IPS-18c (cell line): ENCODE measurements at regions not wholly inside any gene's neighbourhood (a gene's known extent, or its start where the extent isn't known, plus 50 kb on each side); places are given as distances from the start of the nearest gene placed in this dataset.

ENCODE experiments used
- H3K4me3 ChIP-seq: 2 replicates; pipeline ENCODE4 v1.7.0; 2013; ENCODE audit warnings: low read depth, mild to moderate bottlenecking, low read length, moderate library complexity; ENCODE audit not compliant: insufficient read depth
- H3K9me3 ChIP-seq: one replicate; pipeline ENCODE4 v1.6.1; 2013; ENCODE audit warnings: mild to moderate bottlenecking, low read length, moderate library complexity; ENCODE audit not compliant: control insufficient read depth, insufficient read depth

GRCh38 chr15:46178138-46178537, 543.3 kb downstream of the SQOR start:
- Histone ChIP-seq H3K4me3 (no peak overlapping the region), H3K9me3 (no peaks in the 10 kb centered on the region)

DNA sequence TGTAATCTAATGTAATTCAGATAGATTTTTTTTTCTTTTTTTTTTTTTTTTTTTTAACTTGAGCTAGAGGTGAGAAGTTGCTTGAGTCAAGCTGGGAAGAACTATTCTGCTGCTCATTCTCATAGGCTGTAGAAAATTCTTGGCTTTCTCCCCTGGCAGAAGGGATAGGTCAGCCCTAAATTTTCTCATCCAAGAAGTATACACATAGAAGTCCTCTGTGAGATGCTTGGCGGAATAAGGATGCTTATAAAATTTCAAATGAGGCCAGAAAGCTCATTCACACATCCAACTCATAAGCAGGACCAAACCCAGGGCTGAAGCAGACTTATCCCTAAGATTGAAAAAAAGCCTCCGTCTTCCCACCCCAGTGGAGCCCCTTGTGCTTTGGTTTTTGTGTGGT, 572.5 kb downstream of the SQOR start:
- Histone ChIP-seq H3K9me3 (no peaks in the 10 kb centered on the region), H3K4me3 (no peak overlapping the region)

GRCh38 chr15:46213551-46213950, 578.7 kb downstream of the SQOR start:
- Histone ChIP-seq H3K4me3 (no peak overlapping the region), H3K9me3 (no peaks in the 10 kb centered on the region)

- Histone ChIP-seq H3K9me3 (no peaks in the 10 kb centered on the region), H3K4me3 (no peak overlapping the region)
Observed at GRCh38 chr15:46222826-46223225, 588.0 kb downstream of the SQOR start.

DNA sequence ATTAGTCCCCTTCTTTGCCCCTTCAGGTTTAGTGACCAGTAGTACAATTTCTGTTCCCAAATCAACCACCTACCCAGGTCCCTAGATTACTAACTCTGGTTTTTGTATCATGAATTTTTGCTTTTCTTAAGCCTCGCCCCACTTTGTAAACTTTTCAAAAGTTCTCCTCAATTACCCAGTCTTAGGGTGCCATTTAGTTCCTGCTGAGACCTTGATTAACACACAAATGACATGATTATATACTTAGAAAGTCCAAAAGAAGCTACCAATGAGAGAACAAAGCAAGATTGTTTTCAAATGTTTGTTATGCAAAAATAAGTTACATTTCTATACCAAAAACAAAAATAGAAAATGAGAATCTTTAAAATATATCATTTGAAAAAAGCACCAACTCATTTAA, 594.4 kb downstream of the SQOR start:
- H3K4me3 ChIP-seq = no peak overlapping the region
- H3K9me3 ChIP-seq = no peaks in the 10 kb centered on the region

GRCh38 chr15:46231786-46232185, 597.0 kb downstream of the SQOR start:
- Histone ChIP-seq H3K9me3 (no peaks in the 10 kb centered on the region), H3K4me3 (no peak overlapping the region)

GRCh38 chr15:46232471-46232870, 597.6 kb downstream of the SQOR start:
- H3K9me3 ChIP-seq = no peaks in the 10 kb centered on the region

DNA sequence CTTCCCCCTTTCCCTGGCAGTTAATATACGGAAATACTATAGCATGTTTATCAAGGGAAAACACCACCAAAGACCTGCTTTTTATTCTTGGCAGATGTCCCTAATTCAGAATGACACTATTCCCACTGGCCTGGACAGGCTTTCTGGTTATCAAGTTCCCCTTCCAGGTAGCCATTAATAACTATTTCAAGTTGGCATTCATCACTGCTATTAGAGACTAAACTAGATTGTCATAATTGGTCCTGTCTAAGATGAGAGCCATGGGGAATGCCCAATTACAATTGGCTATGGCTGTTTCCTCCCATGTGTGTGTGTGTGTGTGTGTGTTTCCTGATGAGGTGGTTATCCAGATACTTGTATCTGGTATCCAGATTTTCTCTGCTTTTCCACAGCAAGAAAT, 608.1 kb downstream of the SQOR start:
- Histone ChIP-seq H3K9me3 (no peaks in the 10 kb centered on the region), H3K4me3 (no peak overlapping the region)

More at GRCh38 chr15:46232471-46232870, 597.6 kb downstream of the SQOR start:
- no peak overlapping the region for H3K4me3 ChIP-seq

GRCh38 chr15:46251903-46252302, 617.1 kb downstream of the SQOR start:
- Histone ChIP-seq H3K9me3 (no peaks in the 10 kb centered on the region), H3K4me3 (no peak overlapping the region)

- Histone ChIP-seq H3K9me3 (no peaks in the 10 kb centered on the region), H3K4me3 (no peak overlapping the region)
Observed at GRCh38 chr15:46258056-46258455, 623.2 kb downstream of the SQOR start.

DNA sequence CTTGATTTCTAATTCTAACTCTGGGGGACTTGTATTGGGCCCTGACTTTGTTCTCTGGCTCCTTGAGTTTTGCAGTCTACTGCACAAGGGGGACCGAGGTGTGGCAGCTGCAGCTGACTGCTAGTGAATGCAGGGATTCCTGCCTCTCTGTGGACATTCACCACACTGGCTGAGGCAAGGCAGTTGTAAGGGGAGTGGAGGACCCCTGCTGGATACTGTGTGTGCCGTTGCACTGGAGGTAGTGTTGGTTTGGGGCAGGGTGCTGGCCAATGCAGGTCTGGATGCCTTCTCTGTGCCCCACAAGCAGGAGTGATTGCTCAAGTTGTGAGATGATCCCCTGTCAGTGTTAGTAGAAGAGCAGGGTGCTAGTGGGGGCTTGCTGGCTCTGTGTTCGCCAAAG, 626.1 kb downstream of the SQOR start:
- H3K9me3 ChIP-seq = no peaks in the 10 kb centered on the region
- H3K4me3 ChIP-seq = no peak overlapping the region

GRCh38 chr15:46265664-46266347, 631.0 kb downstream of the SQOR start:
- Histone ChIP-seq H3K4me3 (no peak overlapping the region), H3K9me3 (no peaks in the 10 kb centered on the region)

DNA sequence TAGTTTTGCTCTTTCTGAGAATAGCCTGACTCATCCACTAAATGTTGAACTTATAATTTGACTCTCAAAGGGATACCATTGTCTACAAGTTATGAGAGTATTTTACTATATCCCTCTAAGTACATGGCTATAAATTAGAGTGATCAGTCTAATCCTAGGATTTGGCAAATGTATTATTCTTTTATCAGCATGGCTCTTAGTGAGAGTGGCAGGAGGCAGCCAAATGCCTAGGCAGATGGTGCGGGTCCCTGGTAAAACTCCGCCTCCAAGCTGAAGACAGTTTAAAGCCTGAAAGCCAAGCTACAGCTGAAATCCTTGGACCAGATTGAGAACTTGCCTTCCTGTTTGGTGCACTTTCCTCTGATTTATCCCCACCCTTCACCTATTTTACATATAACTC, 631.8 kb downstream of the SQOR start:
- H3K4me3 ChIP-seq = no peak overlapping the region
- no peaks in the 10 kb centered on the region for H3K9me3 ChIP-seq

DNA sequence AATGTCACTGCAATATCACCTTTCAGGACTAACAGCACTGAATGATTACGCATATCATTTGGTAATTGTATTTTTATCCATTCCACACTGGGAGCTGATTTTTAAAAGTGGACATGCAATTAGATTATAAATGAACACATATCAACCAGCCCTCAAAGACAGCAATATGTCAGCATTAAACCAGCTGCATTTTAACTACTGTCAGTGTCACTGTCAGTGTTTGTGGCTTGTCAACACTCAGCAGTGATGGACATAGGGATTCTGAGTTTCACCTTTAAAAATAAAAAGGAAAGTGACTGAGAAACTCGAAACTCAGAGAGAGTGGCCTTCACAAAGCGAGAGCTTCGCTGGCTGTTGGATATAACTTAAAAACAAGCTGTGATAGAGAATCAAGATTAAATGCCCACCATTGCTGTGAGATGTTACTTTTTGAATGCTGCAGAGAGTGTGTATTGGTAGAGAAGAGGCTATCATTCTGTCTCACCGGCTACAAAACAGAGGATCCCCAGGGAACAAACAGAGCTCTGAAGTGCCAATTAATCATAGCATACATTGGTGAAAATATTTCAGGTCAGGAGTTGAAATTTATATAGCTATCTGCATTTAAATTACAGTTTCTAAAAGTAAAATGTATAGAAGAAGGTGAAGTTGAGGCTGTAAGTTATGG, 635.8 kb downstream of the SQOR start:
- no peaks in the 10 kb centered on the region for H3K9me3 ChIP-seq
- H3K4me3 ChIP-seq = no peak overlapping the region

DNA sequence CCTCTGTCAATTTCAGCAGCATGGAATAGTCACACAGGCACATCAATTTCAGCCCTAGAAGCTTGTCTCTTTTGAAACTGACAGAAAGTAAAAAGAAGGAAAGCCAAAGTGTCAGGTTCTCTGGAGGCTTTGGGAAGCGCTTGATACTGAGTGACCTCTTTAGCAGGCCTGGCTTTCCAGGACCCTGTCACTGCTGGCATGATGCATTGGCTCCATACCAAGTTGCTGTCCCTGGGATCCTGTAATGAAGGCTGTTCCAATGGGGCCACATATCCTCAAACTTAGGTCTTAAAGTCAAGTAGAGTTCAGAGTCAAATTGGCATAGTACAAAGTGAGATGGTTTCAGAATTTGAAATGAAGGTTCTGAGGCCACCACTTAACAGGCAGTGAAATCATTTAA, 640.9 kb downstream of the SQOR start:
- Histone ChIP-seq H3K4me3 (no peak overlapping the region), H3K9me3 (no peaks in the 10 kb centered on the region)

DNA sequence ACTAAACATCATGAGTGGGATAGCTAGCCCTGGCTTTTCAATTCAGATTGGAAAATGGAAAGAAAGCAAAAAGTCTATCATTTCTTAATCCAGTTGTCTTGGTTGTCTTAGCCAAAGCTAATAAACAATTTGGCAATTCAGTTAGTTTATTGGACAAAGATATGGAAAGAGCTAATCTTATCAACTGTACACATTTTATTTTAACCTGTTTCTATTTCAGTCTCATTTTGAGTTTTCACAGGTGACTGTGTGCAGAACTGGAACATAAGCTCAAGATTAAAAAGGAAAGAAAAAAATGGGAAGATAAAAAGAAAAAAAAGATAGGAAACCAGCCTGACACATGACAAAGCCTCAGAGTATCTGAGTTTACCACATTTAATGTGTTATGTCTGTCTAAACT, 642.6 kb downstream of the SQOR start:
- no peak overlapping the region for H3K4me3 ChIP-seq

GRCh38 chr15:46278062-46278461, 643.2 kb downstream of the SQOR start:
- Histone ChIP-seq H3K9me3 (no peaks in the 10 kb centered on the region), H3K4me3 (no peak overlapping the region)

More for the DNA sequence above, 642.6 kb downstream of the SQOR start:
- H3K9me3 ChIP-seq = no peaks in the 10 kb centered on the region

DNA sequence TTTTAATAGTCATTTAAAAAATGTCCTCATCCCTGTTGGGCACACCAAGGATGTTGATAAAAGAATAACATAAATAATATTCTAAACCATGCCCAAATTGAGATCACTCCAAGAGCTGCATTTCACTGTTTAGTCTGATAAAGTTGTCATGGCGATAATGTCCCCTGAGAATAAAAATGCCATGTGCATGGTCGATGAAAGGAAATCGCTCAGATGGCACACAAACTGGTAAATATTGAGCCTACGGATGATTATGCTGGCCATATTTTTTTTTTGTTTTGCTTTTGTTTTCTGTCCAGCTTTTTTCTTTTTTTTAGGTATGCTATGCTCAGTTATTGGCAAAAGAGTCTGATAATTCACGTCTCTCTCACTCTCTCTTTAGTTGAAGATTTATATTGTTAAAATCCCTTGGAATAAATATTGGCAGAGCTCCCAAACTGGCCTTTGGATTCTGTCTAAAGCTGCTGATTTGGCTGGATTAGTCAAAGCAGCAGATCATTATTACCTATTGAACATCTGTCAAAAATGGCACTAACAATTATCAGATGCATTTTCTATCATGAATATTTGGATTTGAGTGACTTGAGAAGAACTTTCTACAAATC, 643.8 kb downstream of the SQOR start:
- Histone ChIP-seq H3K4me3 (no peak overlapping the region), H3K9me3 (no peaks in the 10 kb centered on the region)
